ENCODE measurements at regions not wholly inside any gene's neighbourhood (a gene's known extent, or its start where the extent isn't known, plus 50 kb on each side); places are given as distances from the start of the nearest gene placed in this dataset. TPM values are rescaled to one million over a fixed set of nuclear protein-coding genes. Genes with fewer than 3 reads are reported as not detected.

DNA sequence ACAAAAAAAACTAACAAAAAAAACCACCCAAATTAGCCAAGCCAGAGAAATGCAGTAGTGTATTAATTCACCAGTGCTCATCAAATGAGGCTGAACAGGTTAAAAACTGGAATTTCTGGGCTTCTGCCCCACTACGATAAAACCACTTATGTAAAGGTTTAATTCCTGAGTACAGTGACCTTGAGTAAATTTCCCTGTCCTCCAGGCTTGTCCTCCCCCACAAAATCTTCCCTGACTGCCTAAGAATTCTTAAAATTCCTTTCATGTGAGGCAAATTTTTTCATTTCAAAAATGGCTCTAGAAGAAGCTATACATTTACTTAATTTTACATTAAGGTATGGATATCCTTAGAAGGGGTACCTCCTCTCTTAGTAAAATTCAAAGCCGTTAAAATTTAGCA, 80.1 kb upstream of the ID4 start:
- no peak for DNase-seq

DNA sequence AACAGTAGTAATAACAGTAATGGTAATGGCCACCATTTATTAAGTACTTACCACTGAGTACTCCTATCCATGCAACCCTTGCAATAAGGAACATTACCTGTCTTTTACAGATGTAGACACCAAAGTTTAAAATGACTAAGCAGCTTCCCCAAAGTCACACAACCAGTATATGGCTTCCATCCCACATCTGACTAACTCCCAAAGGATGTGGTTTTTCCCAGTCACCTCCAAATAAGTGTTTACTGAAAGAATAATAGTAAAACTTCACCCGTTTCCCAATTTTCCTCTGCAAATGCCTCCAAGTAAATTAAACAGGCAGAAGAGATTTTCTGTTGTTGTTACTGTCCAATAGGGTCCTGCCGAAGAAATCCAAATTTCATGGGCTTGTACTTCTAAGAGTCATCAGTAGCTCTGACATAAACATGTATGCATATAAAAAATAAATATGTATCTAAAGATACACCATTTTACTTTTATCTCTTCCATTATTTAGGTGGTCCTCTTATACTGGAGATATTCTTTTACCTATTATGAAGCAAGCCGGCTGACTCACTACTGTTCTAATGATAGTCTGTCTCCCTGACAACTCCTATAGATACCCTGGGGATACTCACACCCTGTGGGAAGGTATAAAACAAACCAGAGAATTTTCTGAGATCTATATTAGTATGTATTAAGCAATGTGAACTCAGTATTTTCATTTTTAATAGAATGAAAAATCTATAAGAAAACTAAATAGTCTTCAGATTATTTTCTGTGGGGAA, 77.9 kb upstream of the ID4 start:
- no peak for DNase-seq

DNA sequence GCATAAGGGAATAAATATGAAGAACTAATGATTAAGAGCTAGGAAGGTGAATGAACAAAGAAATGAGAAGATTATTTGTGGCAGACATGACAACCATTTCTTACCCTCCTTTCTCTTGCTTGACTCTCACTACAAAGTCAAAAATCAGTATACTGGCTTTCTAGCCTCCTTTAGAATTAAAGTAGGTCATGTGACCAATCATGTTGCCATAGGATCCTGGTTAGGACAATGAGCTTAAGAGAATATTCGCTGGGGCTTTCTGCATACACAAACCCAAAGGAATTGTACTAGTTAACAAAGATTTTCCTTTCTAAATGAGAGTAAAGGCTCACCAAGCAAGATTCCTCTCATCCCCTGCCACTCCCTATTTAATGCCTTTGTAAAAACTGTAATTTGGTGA, 76.0 kb upstream of the ID4 start:
- DNase-seq, result no peak

DNA sequence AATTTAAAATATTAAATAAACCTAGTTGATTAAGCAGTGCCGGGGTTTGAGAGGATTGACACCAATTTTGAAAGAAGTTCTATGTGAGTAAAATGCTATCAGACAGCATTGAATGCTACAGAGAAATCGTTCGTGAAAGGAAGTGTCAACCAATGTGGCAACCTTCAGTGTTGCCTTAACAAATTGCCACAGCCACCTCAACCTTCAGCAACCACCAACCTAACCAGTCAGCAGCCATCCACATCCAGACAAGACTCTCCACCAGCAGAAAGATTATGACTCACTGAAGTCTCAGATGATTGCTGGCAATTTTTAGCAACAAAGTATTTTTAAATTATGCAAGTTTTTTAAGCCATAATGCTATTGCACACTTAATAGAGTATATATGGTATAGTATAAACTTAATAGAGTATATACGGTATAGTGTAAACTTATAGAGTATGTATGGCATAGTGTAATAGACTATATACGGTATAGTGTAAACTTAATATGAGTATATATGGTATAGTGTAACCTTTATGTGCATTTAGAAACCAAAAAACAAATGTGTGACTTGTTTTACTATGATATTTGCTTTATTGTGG, 65.3 kb upstream of the ID4 start:
- no peak for DNase-seq

DNA sequence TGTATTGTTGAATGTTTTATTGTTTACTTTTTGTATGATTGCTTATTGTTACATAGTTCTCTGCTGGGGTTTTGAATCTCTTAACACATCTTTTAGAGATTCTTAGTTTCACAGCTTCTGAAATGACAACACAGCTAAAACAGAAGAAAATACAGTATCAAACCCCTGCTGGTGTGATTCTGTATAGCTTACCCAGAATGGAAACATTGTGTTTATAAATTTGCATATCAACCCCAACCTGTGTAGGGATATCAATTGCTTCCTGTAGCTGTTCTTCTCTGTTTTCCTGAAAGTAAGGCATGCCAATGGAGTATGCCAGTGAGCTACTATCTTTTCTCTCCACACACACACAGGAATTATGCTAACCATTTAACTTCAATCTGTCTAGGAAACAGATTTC, 64.3 kb upstream of the ID4 start:
- DNase-seq, result no peak

DNA sequence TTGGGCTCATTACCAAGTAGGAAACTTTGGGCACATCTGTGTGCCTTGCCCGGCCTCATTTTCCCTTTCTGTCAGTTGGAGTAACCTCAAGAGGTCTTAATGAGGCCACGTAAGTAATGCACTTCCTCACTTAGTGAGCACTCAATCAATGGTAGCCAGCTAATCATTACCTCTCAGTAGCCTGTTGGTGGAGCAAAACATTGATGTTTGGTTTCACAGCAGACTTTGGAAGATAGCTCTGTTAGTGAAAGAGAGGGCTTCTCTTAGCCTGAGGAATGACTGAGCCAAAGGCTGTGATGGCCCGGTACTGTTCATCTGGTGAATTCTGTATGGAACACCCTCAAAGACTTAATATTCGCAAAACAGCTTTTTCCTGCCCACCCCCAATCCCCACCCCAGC, 55.9 kb upstream of the ID4 start:
- DNase-seq, result no peak

DNA sequence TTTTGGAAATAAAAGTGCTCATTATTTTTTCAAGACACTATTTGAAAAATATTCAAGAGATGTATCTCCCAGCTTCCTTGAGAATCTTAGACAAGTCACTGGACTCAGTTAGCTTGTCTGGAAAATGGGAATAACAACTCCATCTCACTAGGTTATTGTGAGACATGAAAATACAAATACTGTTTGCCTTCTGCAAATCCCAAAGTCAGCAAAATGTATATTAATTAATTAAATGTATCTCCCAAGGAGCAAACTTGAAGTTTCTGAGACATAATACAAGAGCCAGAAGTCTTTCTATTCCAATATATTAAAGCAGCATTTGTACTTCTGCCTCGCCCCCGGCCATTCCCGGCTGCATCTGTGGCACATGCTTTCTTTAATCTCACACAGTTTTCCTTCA, 54.6 kb upstream of the ID4 start:
- DNase-seq, result no peak

Small RNAs in the stretch of these regions (small RNA-seq; reads per million reads assigned to genes)
- gene MIR548A1 (ENCODE audit: low replicate concordance), result not detected
- not detected for gene RNA5SP205 (ENCODE audit: low replicate concordance)
- not detected for gene RNU6-801P (ENCODE audit: low replicate concordance)
